ENCODE measurements at regions not wholly inside any gene's neighbourhood (a gene's known extent, or its start where the extent isn't known, plus 50 kb on each side); places are given as distances from the start of the nearest gene placed in this dataset.
A peak's percentile ranks its signal among the peaks of the same experiment; 100 is the strongest.

- Histone ChIP-seq H3K9me3 (no peaks in the 10 kb centered on the region), H3K27ac (peak overlapping the region in 1 of 10 donors; percentile 13), H3K27me3 (peaks cover 0 to 3% (median 0%) of the 10 kb centered on the region in 7 donors), H3K4me1 (peaks cover 0 to 7% (median 0%) of the 10 kb centered on the region in 9 donors), H3K4me3 (no peak overlapping the region), H3K36me3 (no peaks in the 10 kb centered on the region)
- DNase-seq (no peak), ATAC-seq (peak in 1 of 8 donors; percentile 25)
- TF ChIP-seq CTCF (IDR thresholded peaks at IDR 0.05), result no peak
- intact Hi-C loops (cut with DNase I), result no loop called here
- WGBS, 2 donors, result 17 to 37% methylated on average over 2 of the region's 2 CpGs
Measured at GRCh38 chr17:70365091-70365583, 195.8 kb downstream of the KCNJ2 start.

GRCh38 chr17:70366386-70366785 lies 197.1 kb downstream of the KCNJ2 start:
- ATAC-seq (no peak), DNase-seq (no peak)
- Histone ChIP-seq H3K27ac (no peak overlapping the region), H3K36me3 (no peaks in the 10 kb centered on the region), H3K4me3 (no peak overlapping the region), H3K4me1 (peaks cover 0 to 7% (median 0%) of the 10 kb centered on the region in 9 donors), H3K9me3 (no peaks in the 10 kb centered on the region), H3K27me3 (peaks cover 0 to 3% (median 0%) of the 10 kb centered on the region in 7 donors)
- no peak for TF ChIP-seq CTCF (IDR thresholded peaks at IDR 0.05)
- intact Hi-C loops (cut with DNase I), result no loop called here

GRCh38 chr17:70368011-70368410 lies 198.7 kb downstream of the KCNJ2 start:
- ATAC-seq, result no peak

GRCh38 chr17:70369391-70369790 lies 200.1 kb downstream of the KCNJ2 start:
- no peak overlapping the region for H3K27ac ChIP-seq
- no peak for ATAC-seq
- 74 to 91% methylated on average over 2 of the region's 2 CpGs for WGBS, 2 donors
- DNase-seq, result no peak
- intact Hi-C loops (cut with DNase I), result no loop called here
- peaks cover 0 to 7% (median 0%) of the 10 kb centered on the region in 9 donors for H3K4me1 ChIP-seq
- peaks cover 0 to 4% (median 0%) of the 10 kb centered on the region in 11 donors for H3K9me3 ChIP-seq
- H3K4me3 ChIP-seq, result no peak overlapping the region
- H3K27me3 ChIP-seq, result no peaks in the 10 kb centered on the region
- H3K36me3 ChIP-seq, result no peaks in the 10 kb centered on the region
- no peak for TF ChIP-seq CTCF (IDR thresholded peaks at IDR 0.05)

More at GRCh38 chr17:70368011-70368410, 198.7 kb downstream of the KCNJ2 start:
- intact Hi-C loops (cut with DNase I), result no loop called here
- Histone ChIP-seq H3K27me3 (peaks cover 0 to 3% (median 0%) of the 10 kb centered on the region in 7 donors), H3K36me3 (no peaks in the 10 kb centered on the region), H3K9me3 (no peaks in the 10 kb centered on the region), H3K27ac (no peak overlapping the region), H3K4me3 (no peak overlapping the region), H3K4me1 (peaks cover 0 to 7% (median 0%) of the 10 kb centered on the region in 9 donors)
- TF ChIP-seq CTCF (IDR thresholded peaks at IDR 0.05), result no peak
- no peak for DNase-seq
